Heart left ventricle (tissue), 16 donors: ENCODE measurements at regions not wholly inside any gene's neighbourhood (a gene's known extent, or its start where the extent isn't known, plus 50 kb on each side); places are given as distances from the start of the nearest gene placed in this dataset.
"Not testable (repeated sequence)": the region's sequence is repeated elsewhere in the genome, so short reads cannot be mapped to it uniquely, and the experiment has no call there.

ENCODE experiments used
- ATAC-seq, 4 donors: fragments of 200-7000 bp; cut with Tn5 transposase; one replicate each; pipeline ENCODE4 v1.9.1; 2020 to 2022; ENCODE audit warnings: moderate library complexity in 4 of 4, mild to moderate bottlenecking in 3 of 4, moderate number of reproducible peaks in 1 of 4
- DNase-seq, 5 donors: peaks; one replicate each; pipeline ENCODE4 v3.0.0-alpha.2; 2020
- H3K27ac ChIP-seq, 12 donors: fragments of 200-600 bp; sonication (generic) in 4 of 12; one replicate each; pipeline versions ENCODE4 v1.5.0 to v1.8.0; 2016 to 2022; ENCODE audit warnings: mild to moderate bottlenecking in 2 of 12
- H3K27me3 ChIP-seq, 9 donors: fragments of 200-600 bp; sonication (generic) in 2 of 9; one replicate each; pipeline versions ENCODE4 v1.5.1 to v1.8.0; 2016 to 2022; ENCODE audit warnings: mild to moderate bottlenecking in 3 of 9
- H3K36me3 ChIP-seq, 9 donors: fragments of 200-600 bp; sonication (generic) in 2 of 9; one replicate each; pipeline versions ENCODE4 v1.5.0 to v1.8.0; 2018 to 2022; ENCODE audit warnings: mild to moderate bottlenecking in 2 of 9
- H3K4me1 ChIP-seq, 12 donors: fragments of 200-600 bp; sonication (generic) in 4 of 12; one replicate each; pipeline versions ENCODE4 v1.5.0 to v1.8.0; 2016 to 2022; ENCODE audit warnings: mild to moderate bottlenecking in 3 of 12
- H3K4me3 ChIP-seq, 12 donors: fragments of 200-600 bp; sonication (generic) in 4 of 12; one replicate each; pipeline versions ENCODE4 v1.5.0 to v1.8.0; 2017 to 2022; ENCODE audit warnings: mild to moderate bottlenecking in 9 of 12, moderate library complexity in 4 of 12
- H3K9me3 ChIP-seq, 12 donors: fragments of 200-600 bp; sonication (generic) in 4 of 12; one replicate each; pipeline versions ENCODE4 v1.5.0 to v1.8.0; 2016 to 2022; ENCODE audit warnings: mild to moderate bottlenecking in 1 of 12
- CTCF ChIP-seq, 12 donors: fragments of 200-600 bp; sonication (generic) in 4 of 12; IDR thresholded peaks; one replicate each; pipeline versions ENCODE4 v1.5.0 to v1.8.0; 2018 to 2022; ENCODE audit warnings: antibody characterized with exemption in 12 of 12, mild to moderate bottlenecking in 5 of 12
- POLR2A ChIP-seq, 2 donors: fragments of 450-650 bp; IDR thresholded peaks; one replicate each; pipeline ENCODE4 v1.6.1; 2017; ENCODE audit warnings: antibody characterized with exemption in 2 of 2, mild to moderate bottlenecking in 2 of 2, moderate library complexity in 2 of 2
- WGBS, 4 donors: extraction: QIAGEN DNeasy Blood & Tissue Kit in 2 of 4; methylation state at CpG; one replicate each; pipeline versions ENCODE4 v1.1.5 to v1.1.7; 2013 to 2018; 5-methylcytosine and 5-hydroxymethylcytosine counted together
- intact Hi-C, 10 donors: fragments of 100-400 bp; cut with DNase I; formaldehyde crosslinking; loops; one replicate each; pipeline versions ENCODE4 v1.11.1 to v1.14.2; 2022
- donor health status: ischemic (EF 13 %, LVEDD 7.1; RV severe dilation, severe dysfunction).
- donor health status: healthy with polysubstance abuse.
- donor health status: DM: no; HTN: yes; CAD: no.
- donor health status: DM: no; HTN: no; CAD: no.
- donor health status: ischemic (EF 25% LVEDD 6.9; RV normal size, moderate dysfunction).
- donor health status: ischemic (EF 25% LVEDD 5.7; RV mildly dilated, moderate dysfunction).
- donor health status: healthy.
- donor health status: DM: yes; HTN: yes; CAD: no.
- donor health status: ischemic (EF 35%, LVEDD 5.7; RV mildly dilated, moderate dysfunction).
- donor health status: nonischemic (EF 11% LVEDD 7.7; RV severe dilation, severe dysfunction).
- donor health status: DM: yes; HTN: yes; CAD: no.
- donor health status: PGD.
- donor health status: ischemic (EF 29% LVEDD 5.4; RV normal size, mild dysfunction).
- donor health status: nonischemic (EF 23%, LVEDD 6.1; RV moderate dilation, normal function).

DNA sequence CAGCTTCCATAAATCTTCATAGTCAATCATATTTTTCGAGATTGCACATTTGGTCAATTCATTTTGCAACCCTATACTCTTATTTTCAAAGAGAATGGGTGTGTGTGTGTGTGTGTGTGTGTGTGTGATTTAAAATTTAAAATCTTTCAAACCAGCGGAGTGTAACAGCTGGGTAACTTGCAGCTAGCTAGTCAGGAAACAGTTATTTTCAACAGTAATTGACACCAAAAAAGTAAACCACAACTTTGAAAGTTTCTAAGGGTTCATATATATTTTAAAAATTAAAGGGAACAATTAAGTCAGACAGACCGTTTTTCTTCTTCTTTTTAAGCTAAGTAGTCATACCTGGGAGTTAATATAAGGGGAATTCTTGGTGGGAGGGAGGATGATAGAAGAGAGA, 57.0 kb downstream of the PRR18 start:
- peaks cover 0 to 15% (median 4%) of the 10 kb centered on the region in 12 donors for H3K4me1 ChIP-seq
- WGBS, 4 donors, result 73 to 76% (median 74%) methylated on average over 3 of the region's 3 CpGs
- TF ChIP-seq CTCF (IDR thresholded peaks at IDR 0.05) (no peak), POLR2A (IDR thresholded peaks at IDR 0.05) (no peak)
- no peaks in the 10 kb centered on the region for H3K36me3 ChIP-seq
- intact Hi-C loops, result no loop called here
- ATAC-seq (no peak), DNase-seq (no peak)
- no peak overlapping the region for H3K27ac ChIP-seq
- H3K4me3 ChIP-seq, result no peak overlapping the region
- peaks cover 0 to 39% (median 27%) of the 10 kb centered on the region in 9 donors for H3K27me3 ChIP-seq
- no peaks in the 10 kb centered on the region for H3K9me3 ChIP-seq

- H3K9me3 ChIP-seq, H3K27ac ChIP-seq, H3K36me3 ChIP-seq, DNase-seq, H3K4me3 ChIP-seq, intact Hi-C loops, ATAC-seq: not testable (repeated sequence)
- peaks cover 0 to 32% (median 17%) of the 10 kb centered on the region in 9 donors for H3K27me3 ChIP-seq
- WGBS, 4 donors, result 87 to 92% (median 89%) methylated on average over 16 of the region's 16 CpGs
- H3K4me1 ChIP-seq, result peaks cover 0 to 17% (median 4%) of the 10 kb centered on the region in 12 donors
These were observed 59.0 kb downstream of the PRR18 start for GRCh38 chr6:166249061-166249785.

- Histone ChIP-seq H3K36me3 (no peaks in the 10 kb centered on the region), H3K4me3 (no peak overlapping the region), H3K27me3 (peaks cover 0 to 41% (median 4%) of the 10 kb centered on the region in 9 donors), H3K4me1 (peaks cover 0 to 4% (median 0%) of the 10 kb centered on the region in 12 donors), H3K9me3 (no peaks in the 10 kb centered on the region), H3K27ac (no peak overlapping the region)
- 56 to 69% (median 62%) methylated on average over 5 of the region's 5 CpGs for WGBS, 4 donors
- no peak for ATAC-seq
- DNase-seq, result no peak
- intact Hi-C loops, result no loop called here
- TF ChIP-seq CTCF (IDR thresholded peaks at IDR 0.05) (no peak), POLR2A (IDR thresholded peaks at IDR 0.05) (no peak)
These were observed 63.0 kb downstream of the PRR18 start for GRCh38 chr6:166245148-166245547.

DNA sequence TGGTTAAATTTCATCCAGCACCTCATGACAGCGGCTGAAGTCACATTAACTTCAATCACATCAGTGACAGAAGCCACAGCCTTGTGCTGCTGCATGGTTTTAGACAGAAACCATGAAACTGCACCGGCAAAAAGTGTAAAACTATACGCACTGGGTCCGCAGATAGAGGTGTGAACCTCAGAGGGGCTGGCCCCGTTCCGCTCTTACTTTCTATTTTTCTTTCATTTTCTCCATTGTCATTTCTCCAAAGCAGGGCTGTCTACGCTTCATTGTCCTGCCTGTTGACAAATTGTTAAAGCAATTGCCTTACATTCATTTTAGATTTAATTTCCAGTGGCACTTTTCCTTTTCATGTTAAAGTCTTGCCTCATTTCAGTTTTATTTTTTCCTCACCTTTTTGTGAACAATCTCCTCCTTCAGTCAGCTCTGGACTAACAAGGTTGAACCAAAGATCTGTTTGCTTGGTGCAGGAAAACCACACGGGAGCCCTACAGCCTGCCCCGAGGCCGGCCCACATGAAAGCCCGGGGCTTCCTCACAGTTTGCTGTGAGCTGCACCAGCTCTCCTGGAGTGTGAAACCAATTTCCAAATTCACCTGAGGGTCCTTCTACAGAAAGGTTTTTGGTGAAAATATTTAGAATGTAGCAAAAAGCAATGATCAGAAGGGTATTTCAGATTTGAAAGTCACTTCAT, 63.7 kb downstream of the PRR18 start:
- no peaks in the 10 kb centered on the region for H3K9me3 ChIP-seq
- peaks cover 0 to 4% (median 0%) of the 10 kb centered on the region in 12 donors for H3K4me1 ChIP-seq
- H3K27ac ChIP-seq, result no peak overlapping the region
- no peak for DNase-seq
- peaks cover 0 to 41% (median 4%) of the 10 kb centered on the region in 9 donors for H3K27me3 ChIP-seq
- WGBS, 4 donors, result 63 to 74% (median 66%) methylated on average over 11 of the region's 11 CpGs
- TF ChIP-seq CTCF (IDR thresholded peaks at IDR 0.05) (no peak), POLR2A (IDR thresholded peaks at IDR 0.05) (no peak)
- ATAC-seq, result no peak
- no peaks in the 10 kb centered on the region for H3K36me3 ChIP-seq
- peak overlapping the region in 1 of 12 donors; percentile 23 for H3K4me3 ChIP-seq
- intact Hi-C loops, result no loop called here
